HTR-8/SVneo (cell line): ENCODE measurements at regions not wholly inside any gene's neighbourhood (a gene's known extent, or its start where the extent isn't known, plus 50 kb on each side); places are given as distances from the start of the nearest gene placed in this dataset.
"Not testable (repeated sequence)": the region's sequence is repeated elsewhere in the genome, so short reads cannot be mapped to it uniquely, and the experiment has no call there.

Source experiments
- DNase-seq: peaks from one replicate; pipeline ENCODE4 v3.0.0; 2011; ENCODE audit warnings: low spot score, mixed read lengths; ENCODE audit not compliant: insufficient read length
- FAIRE-seq: peaks from 2 replicates; lab custom pipeline; 2011; peaks lifted over from hg19 to GRCh38; lab: Jason Lieb, UNC

DNA sequence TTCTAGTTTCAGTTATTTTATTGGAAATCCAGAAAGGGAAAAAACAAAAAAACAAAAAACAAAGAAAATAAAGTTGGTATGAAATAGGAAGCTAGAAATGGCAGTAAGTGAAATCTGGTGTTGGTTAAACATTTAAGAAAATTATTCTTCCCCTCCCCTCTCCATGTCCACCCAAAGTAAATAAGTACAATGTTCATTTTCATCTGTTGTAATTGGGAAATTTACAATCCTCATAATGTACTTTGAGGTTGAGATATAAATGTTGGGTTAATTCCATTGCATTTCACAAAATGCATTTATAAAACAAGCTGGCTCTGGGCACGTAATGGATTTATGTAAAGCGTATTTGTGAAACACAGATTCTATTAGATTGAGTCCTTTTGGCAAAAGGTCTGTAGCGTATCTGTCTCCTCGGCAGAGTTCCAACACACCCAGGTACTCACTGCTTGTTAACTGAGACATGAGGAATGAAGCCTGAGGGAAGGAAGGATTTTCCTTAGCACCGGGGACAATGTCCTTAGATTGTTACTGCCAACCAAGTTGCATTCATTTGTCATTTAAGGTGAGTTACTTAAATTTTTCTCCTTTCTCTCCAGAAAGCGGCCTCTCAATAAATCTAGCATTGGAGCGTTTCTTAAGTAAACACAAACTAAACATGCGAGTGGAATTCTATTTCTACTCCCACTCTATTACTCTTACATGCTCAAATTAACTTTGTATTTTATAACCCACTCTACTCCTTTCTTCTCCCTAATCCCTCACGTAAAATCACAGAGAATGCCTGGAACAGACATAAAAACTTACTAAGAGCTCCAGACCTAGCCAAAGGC lies 912.3 kb upstream of the WWC1 start:
- FAIRE-seq: no peak
- no peak for DNase-seq

DNA sequence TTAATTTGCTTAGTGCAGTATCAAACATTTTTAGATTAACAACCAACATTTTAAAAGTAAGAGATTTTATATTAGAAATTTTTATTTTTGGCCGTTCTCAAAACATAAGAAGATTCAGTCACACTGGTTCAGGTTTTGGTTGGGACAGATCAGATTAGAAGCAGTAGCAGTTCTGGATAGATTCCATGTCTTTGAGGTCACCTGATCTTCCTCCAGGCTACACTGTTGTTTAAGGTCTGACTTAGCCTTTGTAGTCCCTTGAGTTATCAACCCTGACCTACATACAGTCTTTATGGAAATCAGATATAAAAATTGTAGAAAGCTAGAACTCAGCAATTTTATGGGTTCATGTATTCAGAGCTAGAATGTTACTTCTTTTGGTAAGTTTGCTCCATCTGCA lies 910.0 kb upstream of the WWC1 start:
- no peak for FAIRE-seq
- no peak for DNase-seq

DNA sequence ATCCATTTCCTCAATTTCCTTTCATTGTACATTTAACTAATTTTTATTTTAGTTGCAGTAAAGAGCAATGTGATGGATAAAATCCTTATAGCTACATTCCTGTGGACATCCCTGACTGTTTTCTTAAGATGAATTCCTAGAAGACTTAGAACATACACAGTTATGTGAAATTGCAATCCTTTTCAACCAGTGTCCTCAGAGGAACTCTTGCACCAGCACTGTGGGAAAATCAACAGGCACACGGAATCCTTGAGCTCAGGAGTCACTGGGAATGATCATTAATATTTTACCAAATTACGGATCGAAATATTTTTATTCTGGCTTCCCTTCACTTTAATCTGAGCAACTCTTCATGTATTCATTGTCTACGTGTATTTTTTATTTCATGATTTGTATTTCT lies 901.9 kb upstream of the WWC1 start:
- DNase-seq: no peak
- no peak for FAIRE-seq

DNA sequence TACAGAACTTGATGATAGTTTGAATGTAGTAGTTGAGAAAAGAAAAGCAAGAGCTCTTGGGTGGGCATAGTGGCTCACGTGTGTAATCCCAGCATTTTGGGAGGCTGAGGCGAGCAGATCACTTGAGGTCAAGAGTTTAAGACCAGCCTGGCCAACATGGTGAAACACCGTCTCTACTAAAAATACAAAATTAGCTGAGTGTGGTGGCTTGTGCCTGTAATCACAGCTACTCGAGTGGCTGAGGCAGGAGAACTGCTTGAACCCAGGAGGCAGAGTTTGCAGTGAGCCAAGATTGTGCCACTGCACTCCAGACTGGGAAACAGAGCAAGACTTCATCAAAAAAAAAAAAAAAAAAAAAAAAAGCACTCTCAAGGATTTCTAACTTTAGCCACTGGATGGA lies 900.2 kb upstream of the WWC1 start:
- not testable (repeated sequence) for DNase-seq, FAIRE-seq

DNA sequence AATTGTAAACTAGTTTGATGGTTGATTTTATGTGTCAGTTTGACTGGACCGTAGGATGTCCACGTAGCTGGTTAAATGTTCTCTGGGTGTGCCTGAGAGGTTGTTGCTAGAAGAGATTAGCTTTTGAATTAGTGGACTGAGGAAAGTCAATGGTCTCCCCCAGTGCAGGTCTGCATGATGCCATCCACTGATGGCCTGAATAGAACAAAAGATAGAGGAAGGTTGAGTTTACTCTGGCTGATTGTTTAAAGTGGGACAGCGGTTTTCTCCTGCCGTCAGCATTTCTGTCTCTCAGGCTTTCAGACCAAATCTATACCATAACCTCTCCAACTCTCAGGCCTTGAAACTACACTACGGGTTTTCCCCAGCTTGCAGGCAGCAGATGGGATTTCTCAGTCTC lies 899.2 kb upstream of the WWC1 start:
- DNase-seq: no peak
- no peak for FAIRE-seq

DNA sequence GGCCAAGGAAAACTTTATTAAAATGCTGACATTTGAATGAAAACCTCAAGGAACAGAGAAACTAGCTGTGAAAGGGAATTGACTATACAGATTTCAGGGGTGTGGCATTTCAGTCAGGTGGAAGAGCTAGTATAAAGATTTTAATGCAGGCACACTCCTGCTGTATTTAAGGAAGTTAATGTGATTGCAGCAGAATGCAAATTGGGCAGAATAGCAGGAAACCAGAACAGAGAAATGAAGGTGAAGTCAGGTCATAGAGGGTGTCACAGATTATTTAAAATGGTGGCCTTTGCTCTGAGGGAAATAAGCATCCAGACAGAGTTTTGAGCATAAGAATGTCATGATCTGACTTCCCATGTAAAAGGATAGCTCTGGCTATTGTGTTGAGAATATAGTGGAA lies 898.1 kb upstream of the WWC1 start:
- DNase-seq (no peak), FAIRE-seq (no peak)

DNA sequence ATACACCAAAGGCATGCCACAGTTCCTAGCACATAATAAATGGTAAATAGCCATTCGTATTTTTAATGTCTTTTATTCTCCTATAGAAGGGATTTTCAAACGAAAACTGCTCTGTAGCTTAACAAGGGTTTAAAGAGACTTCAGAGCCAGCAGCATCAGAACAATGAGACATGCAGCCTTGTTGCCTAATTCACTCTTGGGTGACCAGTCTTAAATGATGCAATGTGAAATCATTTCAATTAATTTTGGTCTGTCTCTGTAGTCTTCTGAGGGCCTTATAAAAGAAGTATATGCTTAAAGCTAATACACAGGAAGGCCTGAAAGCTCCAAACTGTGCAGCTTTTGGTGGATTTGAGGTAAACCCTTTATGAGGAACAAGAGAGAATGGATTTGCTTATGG lies 888.8 kb upstream of the WWC1 start:
- no peak for FAIRE-seq

DNA sequence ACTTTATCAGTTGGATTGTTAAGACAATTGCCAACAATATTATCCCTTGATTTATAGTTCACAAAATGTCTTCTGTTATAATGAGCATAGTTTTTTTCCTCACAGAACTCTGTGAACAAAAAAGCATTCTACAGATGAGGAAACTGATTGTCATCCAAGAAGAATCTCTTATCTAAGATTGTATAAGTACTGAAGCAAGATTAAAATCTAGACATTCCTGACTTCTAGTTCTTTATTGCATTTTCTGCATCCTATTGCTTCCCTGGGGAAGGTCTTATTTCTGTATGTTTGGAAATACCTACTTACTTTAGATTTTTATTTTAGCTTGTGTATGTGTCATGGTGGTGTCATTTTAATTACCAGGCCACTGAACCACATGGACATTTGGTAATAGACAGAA lies 884.9 kb upstream of the WWC1 start:
- FAIRE-seq (no peak), DNase-seq (no peak)

More for the DNA sequence above, 888.8 kb upstream of the WWC1 start:
- DNase-seq: no peak

DNA sequence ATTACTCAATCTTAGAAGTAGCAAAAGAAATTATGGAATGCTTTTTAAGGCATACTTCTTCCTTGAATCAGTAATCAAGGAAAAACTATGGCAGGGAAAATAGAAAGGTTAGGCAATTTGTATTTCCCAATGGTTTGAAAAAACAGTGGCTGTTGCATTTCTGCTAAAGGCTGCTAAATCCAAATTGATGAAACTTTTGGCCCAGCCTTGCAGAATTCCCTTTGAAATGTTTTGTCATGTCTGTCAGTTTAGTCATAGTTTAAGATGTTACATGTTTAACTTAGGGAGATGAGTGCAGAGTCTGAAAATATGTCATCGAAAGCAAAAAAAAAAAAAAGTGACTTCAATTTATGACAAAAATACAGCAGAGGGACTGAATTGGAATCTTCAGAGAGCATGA lies 878.9 kb upstream of the WWC1 start:
- no peak for DNase-seq

DNA sequence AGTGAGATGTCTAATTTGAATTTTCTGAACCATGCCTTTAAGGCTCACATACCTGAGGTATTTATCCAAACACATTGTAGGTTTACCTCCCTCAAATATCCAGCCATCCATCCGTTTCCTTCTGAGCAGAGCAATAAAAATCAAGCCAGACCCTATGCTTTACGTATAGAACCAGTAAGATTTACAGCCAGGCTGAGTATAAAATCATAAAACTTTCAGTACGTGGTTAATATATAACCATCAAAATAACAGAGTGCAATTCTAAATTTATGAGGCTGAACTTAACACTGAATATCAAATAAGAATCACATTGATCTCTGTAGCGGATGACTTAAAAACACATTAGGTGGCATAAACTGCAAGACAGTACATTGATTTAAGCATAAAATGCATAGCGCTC lies 877.9 kb upstream of the WWC1 start:
- FAIRE-seq (no peak), DNase-seq (no peak)

More for the DNA sequence above, 878.9 kb upstream of the WWC1 start:
- no peak for FAIRE-seq

DNA sequence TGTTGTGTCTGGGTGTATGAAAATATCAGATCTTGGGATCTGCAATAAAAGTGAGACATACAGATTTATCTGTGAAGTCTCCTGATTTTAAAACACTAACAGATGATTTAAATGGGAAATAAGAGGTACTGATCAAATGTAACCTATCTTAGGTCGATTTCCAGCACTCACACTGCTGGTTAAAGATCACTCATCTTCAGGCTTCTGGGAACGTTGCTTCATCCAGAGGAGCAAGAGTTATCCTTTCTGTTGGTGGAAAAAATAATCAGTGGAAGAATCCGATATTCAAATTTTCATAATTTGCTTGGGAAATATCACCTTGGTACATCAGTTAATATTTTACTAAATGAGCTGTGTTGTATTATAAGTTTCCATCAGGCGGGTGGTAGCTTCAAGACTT lies 876.8 kb upstream of the WWC1 start:
- FAIRE-seq (no peak), DNase-seq (no peak)

DNA sequence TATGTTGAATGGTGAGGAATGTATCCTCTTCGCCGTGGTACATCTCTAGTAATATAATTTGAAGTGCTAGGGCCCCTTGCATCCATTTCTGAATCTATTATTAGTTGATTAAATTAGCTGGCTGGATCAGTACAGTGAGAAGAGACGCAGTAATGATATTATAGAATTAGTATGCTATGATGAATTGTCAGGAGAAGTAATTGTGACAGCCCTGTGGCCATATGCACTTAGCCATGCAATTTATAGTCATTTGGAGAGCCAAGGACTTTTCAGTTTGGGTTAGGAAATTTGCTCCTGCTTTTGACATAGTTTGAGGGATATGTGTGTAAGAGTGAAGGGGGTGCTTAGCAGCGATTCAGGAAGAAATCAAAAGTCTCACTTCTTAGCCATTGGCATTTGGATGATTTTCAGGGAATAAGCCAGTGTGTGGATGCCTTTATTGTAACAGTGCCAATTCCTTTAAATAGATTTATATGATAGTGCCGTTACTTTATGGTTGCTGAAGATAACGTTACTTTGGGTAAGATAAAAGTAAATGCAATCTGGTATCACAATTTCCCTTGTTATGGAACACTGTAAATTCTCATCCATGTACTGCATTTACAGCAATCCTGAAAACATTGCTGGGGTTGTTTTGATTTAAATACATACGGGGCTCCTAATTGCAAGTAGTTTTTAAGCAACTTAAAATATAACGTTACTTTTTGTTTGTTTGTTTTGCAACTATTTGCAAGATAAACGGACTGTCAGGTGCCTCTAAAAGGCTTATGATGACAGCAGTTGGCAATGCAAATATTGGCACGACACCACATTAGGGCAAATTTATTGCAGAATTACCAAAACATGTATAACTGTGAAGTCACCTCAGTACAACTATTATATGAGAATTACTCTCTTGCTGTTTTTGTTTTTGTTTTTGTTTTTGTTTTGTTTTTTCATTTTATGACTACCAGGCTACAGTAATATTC lies 875.4 kb upstream of the WWC1 start:
- DNase-seq (no peak), FAIRE-seq (no peak)

DNA sequence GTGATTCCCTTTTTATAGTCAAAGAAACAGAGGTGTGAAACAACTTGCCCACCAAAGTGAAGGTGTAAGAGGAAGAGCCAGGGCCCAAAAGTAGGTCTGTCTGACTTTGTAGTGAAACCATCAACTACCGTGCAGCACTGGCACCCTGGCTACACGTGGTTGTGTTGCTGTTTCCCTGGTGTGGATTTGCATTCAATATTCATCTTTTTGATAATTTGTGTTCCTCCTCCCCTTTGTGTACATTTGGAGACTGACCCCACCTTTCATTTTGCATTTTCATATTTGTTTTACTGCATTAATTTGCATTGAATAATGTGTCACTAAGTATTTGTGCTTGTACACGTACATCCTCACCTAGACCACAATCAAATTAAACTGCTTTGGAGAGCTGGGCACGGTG lies 873.8 kb upstream of the WWC1 start:
- FAIRE-seq (no peak), DNase-seq (no peak)

DNA sequence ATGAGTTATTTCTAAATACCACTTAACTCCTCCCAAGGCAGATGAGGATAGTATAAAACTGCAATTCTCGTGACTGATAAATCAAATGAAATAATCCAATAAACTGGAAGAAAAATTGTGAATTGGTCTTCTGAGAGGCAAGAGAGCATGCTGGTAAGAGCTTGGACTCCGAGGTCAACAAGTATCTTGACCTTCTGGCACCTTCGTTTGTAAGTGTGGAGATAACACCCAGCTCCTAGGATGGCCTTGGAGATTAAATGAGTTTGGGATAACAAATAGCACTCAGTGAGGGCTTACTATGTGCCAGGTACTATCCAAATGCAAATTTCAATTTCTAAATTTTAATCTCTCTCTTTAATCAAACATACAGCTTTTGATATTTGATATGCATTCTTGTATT lies 866.3 kb upstream of the WWC1 start:
- DNase-seq: no peak
- FAIRE-seq: no peak

DNA sequence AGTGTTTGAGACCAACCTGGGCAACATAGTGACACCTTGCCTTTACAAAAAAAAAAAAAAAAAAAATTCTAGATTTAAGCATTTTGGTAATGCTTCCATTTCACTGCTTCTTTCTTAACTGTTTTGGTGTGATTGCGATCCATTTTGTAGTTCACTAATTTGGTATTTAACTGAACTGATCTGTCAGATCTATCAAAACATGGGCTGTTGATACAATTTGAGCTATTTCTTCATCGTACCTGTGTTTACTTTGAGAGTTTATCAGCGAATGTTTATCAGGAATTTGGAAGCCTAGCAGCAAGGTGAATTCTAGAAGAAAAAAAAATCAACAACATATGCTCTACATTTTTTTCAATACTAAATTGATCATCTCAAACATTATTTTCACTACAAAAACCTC lies 864.9 kb upstream of the WWC1 start:
- no peak for DNase-seq
- no peak for FAIRE-seq

DNA sequence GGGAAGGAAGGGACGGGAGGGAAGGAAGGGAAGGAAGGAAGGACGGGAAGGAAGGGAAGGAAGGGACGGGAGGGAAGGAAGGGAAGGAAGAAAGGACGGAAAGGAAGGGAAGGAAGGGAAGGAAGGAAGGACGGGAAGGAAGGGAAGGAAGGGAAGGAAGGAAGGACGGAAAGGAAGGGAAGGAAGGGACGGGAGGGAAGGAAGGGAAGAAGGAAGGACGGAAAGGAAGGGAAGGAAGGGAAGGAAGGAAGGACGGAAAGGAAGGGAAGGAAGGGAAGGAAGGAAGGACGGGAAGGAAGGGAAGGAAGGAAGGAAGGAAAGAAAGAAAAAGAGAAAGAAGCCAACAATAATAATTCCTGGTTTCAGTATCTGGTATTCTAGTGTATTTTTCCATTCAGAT lies 863.8 kb upstream of the WWC1 start:
- FAIRE-seq: peak; percentile 46
- DNase-seq: not testable (repeated sequence)

DNA sequence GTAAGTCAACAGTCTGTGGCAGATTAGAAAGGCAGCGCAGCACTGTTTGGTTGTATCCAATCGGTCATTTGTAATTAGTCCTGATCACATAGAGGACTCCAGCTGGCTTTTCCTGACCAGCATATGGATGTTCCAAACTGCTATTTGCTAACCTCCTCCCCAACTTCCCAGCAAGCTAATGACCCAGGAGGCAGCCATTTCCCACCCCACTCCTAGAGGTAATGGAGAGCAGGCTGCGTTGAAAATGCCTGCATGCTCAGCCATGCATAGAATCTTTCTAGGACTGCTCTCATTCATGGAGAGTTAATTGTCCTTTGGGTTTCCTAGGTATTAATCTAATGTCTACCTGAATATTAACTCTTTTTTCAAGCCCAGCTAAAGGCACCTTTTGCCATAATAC lies 850.6 kb upstream of the WWC1 start:
- FAIRE-seq: no peak

DNA sequence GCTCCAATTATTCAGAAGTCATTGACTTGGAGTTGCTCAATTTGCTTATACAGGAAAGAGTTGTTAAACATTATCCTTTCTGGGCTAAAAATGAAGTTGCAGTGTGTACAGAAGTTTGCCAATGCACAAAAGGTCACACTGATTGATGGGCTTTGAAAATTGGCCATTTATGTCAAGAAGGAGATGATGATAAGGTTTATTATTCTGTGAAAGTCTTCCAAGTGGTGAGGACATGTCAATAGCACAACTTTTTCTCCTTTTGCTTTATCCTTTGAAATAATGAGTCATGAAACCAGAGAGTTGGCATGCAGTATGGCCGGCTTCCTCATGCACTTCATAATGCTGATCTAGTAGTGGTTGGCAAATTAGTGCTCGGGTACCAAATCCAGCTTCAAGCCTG lies 848.5 kb upstream of the WWC1 start:
- DNase-seq (no peak), FAIRE-seq (no peak)

More for the DNA sequence above, 850.6 kb upstream of the WWC1 start:
- DNase-seq: no peak

DNA sequence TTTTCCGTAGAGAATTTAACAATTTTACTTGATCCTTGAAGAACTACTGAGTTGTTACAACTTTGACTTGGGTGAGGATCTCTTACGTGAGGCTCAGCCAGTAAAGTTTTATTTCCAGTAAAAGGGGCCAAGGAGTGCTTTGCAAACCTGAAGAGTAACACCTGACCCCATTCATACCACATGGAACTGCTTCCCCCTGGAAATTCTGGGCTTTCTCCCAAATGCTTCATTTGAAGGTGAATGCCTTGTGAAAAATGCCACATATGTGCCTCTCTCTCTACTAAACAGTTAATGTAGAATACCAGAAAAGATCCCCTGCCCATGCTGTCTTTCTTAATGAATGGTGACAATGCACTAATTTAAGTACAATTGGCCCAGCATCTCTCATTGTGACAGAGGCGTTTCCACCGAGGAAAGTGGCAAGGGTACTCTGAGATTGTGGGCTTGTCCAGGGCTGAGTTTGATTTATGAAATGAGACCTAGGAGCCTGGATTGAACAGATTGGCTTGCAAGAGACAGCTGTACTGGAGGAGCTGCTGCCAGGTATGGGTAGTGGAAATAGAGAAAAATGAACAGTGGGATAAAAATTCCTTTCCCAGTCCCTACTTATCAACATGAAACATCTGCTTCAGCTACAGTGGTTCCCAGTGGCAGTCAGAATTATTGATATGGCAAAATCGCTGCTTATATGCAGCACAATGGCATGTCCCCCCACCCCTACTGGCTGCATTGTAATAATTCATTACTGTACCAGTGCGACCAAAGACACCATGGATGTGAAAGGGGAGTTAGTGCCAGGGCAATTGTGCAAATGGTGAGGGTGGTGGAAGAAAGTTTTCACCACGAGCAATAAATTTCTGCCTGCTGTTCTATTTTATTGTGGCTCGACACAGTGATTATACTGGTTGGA lies 843.7 kb upstream of the WWC1 start:
- DNase-seq (no peak), FAIRE-seq (no peak)

DNA sequence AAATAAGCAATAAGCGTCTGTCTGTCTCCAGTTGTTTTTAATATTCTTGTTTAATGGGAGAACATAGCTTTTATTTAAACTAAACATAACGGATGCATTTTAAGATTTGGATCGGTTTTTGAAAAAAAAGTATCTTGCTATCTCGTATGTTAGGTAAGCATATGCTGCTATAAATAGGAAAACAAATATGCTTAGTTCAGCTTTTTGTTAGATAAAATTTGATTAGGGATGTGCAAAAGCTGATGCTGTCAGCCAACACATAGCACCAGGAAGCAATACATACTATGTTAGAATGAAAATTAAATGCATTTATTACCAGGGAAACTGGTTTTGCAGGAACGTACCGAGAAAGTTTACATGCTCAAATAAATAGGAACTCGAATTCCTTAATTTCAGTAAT lies 843.1 kb upstream of the WWC1 start:
- no peak for DNase-seq
- no peak for FAIRE-seq
